HG03045 (cell line): ENCODE measurements at regions not wholly inside any gene's neighbourhood (a gene's known extent, or its start where the extent isn't known, plus 50 kb on each side); places are given as distances from the start of the nearest gene placed in this dataset.

Experiments used
- ATAC-seq: cut with Tn5 transposase; IDR thresholded peaks from one replicate; pipeline ENCODE4 v1.9.1; 2021; ENCODE audit warnings: mild to moderate bottlenecking, moderate library complexity; ENCODE audit not compliant: unreplicated experiment

GRCh38 chr13:90084684-90085290 is 1262.7 kb upstream of the MIR17HG start:
- no peak for ATAC-seq

DNA sequence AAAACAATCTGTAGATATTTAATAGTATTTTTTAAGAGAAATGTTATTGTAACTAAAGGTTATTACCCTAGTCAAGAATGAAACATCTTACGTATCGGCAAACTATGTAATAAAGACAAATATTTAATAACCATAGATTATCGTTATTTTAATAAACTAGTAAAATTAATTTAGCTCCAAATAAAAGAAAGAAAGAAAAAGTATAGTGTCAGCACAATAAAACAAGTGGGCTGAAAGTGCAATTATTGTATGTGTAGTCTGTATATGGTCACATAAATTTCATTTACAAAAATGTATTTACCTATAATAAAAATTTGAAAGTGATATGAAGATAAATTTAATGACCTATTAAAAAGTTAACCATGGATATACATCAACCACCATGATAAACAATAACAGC is 1258.4 kb upstream of the MIR17HG start:
- ATAC-seq, result no peak

- no peak for ATAC-seq
Observed at GRCh38 chr13:90091611-90092010, 1255.9 kb upstream of the MIR17HG start.

GRCh38 chr13:90094357-90094756 is 1253.1 kb upstream of the MIR17HG start:
- ATAC-seq, result no peak

- ATAC-seq, result no peak
Observed at GRCh38 chr13:90098577-90098976, 1248.9 kb upstream of the MIR17HG start.

GRCh38 chr13:90099847-90100246 is 1247.6 kb upstream of the MIR17HG start:
- ATAC-seq, result no peak

- no peak for ATAC-seq
Observed at GRCh38 chr13:90103099-90103784, 1244.2 kb upstream of the MIR17HG start.

GRCh38 chr13:90104764-90105163 is 1242.7 kb upstream of the MIR17HG start:
- ATAC-seq, result no peak

DNA sequence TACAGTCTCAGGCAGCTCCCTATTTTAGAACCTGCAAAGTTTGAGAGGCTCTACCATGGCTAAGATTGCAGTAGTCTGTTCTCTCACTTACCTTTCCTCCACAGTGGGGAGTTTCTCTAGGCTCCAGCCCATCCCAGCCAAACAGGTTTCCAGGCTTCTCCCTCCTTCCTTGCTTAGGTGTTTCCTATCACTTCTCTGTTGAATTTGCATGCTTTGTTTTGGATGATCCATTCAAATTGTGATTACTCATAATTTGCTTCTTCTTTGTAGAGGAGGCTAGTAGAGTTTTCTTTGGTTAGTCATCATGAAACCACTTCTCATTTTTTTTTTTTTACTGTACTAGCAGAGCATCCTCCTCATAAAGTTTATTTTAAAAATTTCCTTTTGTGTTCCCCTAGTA is 1242.2 kb upstream of the MIR17HG start:
- ATAC-seq, result no peak

DNA sequence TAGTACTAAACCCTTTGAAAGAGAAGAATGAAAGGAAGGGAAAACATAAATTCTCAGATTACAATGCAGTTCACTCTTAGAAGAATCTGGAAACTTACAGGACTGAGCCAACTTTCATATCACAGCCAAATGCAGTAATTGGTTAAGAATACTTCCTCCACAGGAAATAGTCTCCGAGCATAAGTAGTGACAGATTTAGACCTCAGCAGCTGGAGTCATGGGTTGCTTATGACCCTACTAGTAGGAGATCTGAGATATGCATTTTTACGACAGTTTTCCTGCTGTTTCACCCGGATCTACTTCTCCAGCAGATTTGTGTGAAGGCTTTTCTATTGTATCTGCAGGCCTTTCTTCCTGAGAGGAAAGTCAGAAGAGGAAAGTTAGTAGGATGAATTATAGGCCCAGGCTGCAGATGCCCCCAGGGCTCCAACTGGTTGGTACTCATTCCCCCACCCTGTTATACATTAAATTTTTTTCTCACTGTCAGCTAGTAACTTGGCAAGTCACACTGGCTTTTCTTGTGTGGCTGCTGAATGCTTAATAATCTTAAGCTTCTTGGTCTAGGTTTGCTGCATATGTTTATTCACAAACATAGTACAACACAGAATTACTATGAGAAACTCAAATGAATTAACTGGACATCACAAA is 1241.5 kb upstream of the MIR17HG start:
- ATAC-seq, result no peak

GRCh38 chr13:90107661-90108060 is 1239.8 kb upstream of the MIR17HG start:
- no peak for ATAC-seq

DNA sequence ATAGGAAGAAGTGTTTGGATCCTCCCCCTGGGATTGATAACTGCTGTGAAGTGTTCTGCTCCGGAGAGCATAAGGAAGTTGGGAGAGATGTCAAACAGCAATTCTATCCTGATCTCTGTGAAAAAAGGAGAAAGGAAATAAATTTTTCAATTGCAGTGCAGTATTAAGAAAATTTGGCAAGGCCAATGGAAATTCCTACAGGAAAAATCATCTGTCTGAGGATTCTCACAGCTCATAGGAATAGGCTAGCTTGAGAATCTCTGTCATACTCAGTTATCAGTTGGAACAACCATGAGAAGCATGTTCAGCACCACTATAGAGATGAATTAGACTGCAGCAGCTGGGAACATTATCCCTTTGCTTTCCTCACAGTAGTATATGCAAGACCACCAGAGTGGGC is 1238.9 kb upstream of the MIR17HG start:
- ATAC-seq, result no peak

DNA sequence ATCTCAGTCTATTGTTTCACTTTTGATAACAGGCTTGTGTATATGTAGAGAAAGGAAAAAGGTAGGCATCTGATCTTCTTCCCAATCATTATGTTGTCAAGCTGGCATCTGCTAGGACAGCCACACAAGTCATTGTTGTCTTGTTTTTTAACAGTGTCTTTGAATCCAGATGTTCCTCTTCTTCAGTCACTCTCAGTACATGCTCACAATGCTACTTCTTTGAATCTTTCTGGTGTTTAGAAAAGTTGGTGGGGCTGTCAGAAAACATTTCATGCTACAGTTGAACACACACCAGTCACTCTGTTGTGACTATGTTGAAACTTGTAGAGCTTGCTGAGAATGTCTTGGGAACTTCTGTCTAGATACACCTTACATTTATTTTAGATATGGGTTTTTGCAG is 1231.4 kb upstream of the MIR17HG start:
- ATAC-seq, result no peak

- ATAC-seq, result no peak
Observed at GRCh38 chr13:90118467-90119071, 1228.9 kb upstream of the MIR17HG start.

DNA sequence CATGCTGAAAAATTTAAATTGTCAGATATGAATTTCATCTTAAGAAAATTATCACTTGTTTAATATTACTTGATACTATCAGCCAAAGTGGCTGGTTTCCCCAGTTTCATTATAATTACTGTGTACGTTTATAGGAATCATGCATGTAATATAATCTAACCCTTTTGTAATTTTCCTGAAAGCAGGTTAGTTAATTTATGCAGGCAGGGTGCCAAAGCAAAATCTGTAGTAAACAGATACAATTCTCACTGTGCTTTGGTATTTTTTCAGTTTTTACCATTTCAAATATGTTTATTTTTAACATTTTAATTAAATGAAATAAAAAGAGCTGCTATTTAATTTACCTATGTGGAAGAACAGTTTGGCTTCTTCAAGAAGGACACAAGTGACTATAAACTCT is 1227.5 kb upstream of the MIR17HG start:
- no peak for ATAC-seq

- no peak for ATAC-seq
Observed at GRCh38 chr13:90121784-90122183, 1225.7 kb upstream of the MIR17HG start.

- no peak for ATAC-seq
Observed at GRCh38 chr13:90122531-90122930, 1225.0 kb upstream of the MIR17HG start.

DNA sequence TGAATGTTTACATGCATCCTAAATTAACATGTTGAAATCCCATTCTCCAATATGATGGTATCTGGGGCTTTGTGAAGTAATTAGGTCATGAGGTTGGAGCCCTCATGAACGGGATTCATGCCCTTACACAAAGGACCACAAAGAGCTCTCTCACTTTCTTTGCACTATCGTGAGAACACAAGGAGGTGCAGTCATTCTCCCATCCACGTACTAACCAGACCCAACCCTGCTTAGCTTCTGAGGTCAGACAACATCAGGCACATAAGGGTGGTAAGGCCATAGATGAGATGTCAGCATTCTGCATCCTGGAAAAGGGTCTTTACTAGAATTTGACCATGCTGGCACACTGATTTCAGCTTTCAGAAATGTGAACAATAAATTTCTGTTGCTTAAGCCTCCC is 1211.9 kb upstream of the MIR17HG start:
- ATAC-seq, result no peak

- ATAC-seq, result no peak
Observed at GRCh38 chr13:90142251-90142650, 1205.2 kb upstream of the MIR17HG start.

GRCh38 chr13:90154311-90154960 is 1193.1 kb upstream of the MIR17HG start:
- ATAC-seq, result no peak

DNA sequence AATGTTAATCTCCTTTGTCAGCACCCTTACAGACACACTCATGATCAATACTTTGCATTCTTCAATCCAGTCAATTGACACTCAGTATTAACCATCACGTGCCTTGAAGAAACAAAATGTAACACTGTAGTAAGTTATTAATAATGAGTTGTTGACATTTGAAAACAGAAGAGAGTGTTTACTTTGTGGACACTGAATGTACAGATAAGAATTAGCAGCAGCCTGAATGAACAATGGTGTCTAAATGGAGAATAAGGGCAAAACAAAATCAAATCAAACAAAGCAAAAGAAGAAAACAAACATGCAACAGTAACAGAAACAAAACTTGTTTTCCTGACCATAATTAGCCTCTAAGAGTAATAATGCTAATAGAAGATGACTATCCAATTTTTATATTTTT is 1191.1 kb upstream of the MIR17HG start:
- ATAC-seq, result no peak
